IMR-90 (cell line): ENCODE measurements at regions not wholly inside any gene's neighbourhood (a gene's known extent, or its start where the extent isn't known, plus 50 kb on each side); places are given as distances from the start of the nearest gene placed in this dataset.

ENCODE experiments used
- ATAC-seq: fragments of 200-7000 bp; cut with Tn5 transposase; 2 replicates; pipeline ENCODE4 v1.9.1; 2020; ENCODE audit warnings: low read depth, mild to moderate bottlenecking, moderate library complexity
- BruUV-seq: library from RNA; stranded (reverse); fragments of 400-500 nt; replicated peaks from 2 replicates; lab custom pipeline; 2021; lab: Mats Ljungman, UMichigan
- CTCF ChIA-PET: fragments of 300-600 bp; formaldehyde crosslinking; extraction: SDS; loops from one replicate; lab custom pipeline; 2021; ENCODE audit warnings: antibody characterized with exemption; lab: Yijun Ruan, JAX
- POLR2A ChIA-PET: fragments of 300-600 bp; sonication (Branson Sonifier 250); formaldehyde crosslinking; loops from one replicate; lab custom pipeline; 2022; ENCODE audit warnings: antibody characterized with exemption; ENCODE audit not compliant: unreplicated experiment; lab: Charles Lee
- DNase-seq: peaks from one replicate; pipeline ENCODE4 v3.0.0; 2013
- H2AFZ ChIP-seq: replicated peaks from 2 replicates; pipeline ENCODE3; 2013; ENCODE audit warnings: low read length, mild to moderate bottlenecking; ENCODE audit not compliant: poor library complexity
- H2AK5ac ChIP-seq: 2 replicates; pipeline ENCODE4 v1.6.1; 2013; ENCODE audit warnings: low read depth, low read length, inconsistent platforms
- H2AK9ac ChIP-seq: replicated peaks from 2 replicates; pipeline ENCODE3; 2013; ENCODE audit warnings: mild to moderate bottlenecking, low read depth, low read length, moderate library complexity; ENCODE audit not compliant: poor library complexity
- H2BK120ac ChIP-seq: 2 replicates; pipeline ENCODE4 v1.6.1; 2013; ENCODE audit warnings: low read depth, low read length, inconsistent platforms
- H2BK15ac ChIP-seq: 3 replicates; pipeline ENCODE4 v1.6.1; 2013; ENCODE audit warnings: low read depth, low read length, inconsistent platforms
- H2BK20ac ChIP-seq: 2 replicates; pipeline ENCODE4 v1.6.1; 2013; ENCODE audit warnings: low read depth, mild to moderate bottlenecking, inconsistent platforms, low read length, moderate library complexity
- H2BK5ac ChIP-seq: 2 replicates; pipeline ENCODE4 v1.6.1; 2013; ENCODE audit warnings: mild to moderate bottlenecking, low read depth, low read length, inconsistent platforms; ENCODE audit not compliant: poor library complexity, severe bottlenecking
- H3K14ac ChIP-seq: replicated peaks from 2 replicates; pipeline ENCODE4 v1.6.1; 2013; ENCODE audit warnings: low read depth, low read length, inconsistent platforms
- H3K18ac ChIP-seq: 2 replicates; pipeline ENCODE4 v1.6.1; 2013; ENCODE audit warnings: low read depth, low read length, control low read depth
- H3K23ac ChIP-seq: 2 replicates; pipeline ENCODE4 v1.6.1; 2013; ENCODE audit warnings: low read depth, low read length, inconsistent platforms
- H3K27ac ChIP-seq: 2 replicates; pipeline ENCODE4 v1.5.1; 2013; ENCODE audit warnings: mild to moderate bottlenecking, control low read depth, low read length; ENCODE audit not compliant: insufficient read depth
- H3K27me3 ChIP-seq: 2 replicates; pipeline ENCODE4 v1.6.1; 2013; ENCODE audit warnings: low read length; ENCODE audit not compliant: control insufficient read depth, insufficient read depth
- H3K36me3 ChIP-seq: 2 replicates; pipeline ENCODE4 v1.6.1; 2013; ENCODE audit warnings: low read length, mixed read lengths; ENCODE audit not compliant: control insufficient read depth, insufficient read depth
- H3K4ac ChIP-seq: 2 replicates; pipeline ENCODE4 v1.6.1; 2013; ENCODE audit warnings: low read depth, low read length, inconsistent platforms
- H3K4me1 ChIP-seq: 2 replicates; pipeline ENCODE4 v1.6.1; 2013; ENCODE audit warnings: low read length, mixed read lengths; ENCODE audit not compliant: control insufficient read depth, insufficient read depth
- H3K4me2 ChIP-seq: 2 replicates; pipeline ENCODE4 v1.6.1; 2013; ENCODE audit warnings: low read depth, mild to moderate bottlenecking, control low read depth, low read length, moderate library complexity
- H3K4me3 ChIP-seq: 2 replicates; pipeline ENCODE4 v1.5.1; 2013; ENCODE audit warnings: low read depth, mild to moderate bottlenecking, control low read depth, low read length, moderate library complexity; ENCODE audit not compliant: insufficient read depth
- H3K56ac ChIP-seq: 2 replicates; pipeline ENCODE4 v1.6.1; 2013; ENCODE audit warnings: low read length, inconsistent platforms; ENCODE audit not compliant: insufficient read depth; ENCODE audit errors: extremely low read depth
- H3K79me1 ChIP-seq, 2 experiments: 2 replicates each; pipeline ENCODE4 v1.6.1; 2013; ENCODE audit warnings: low read length in 2 of 2, inconsistent platforms in 1 of 2, low read depth in 1 of 2
- H3K9ac ChIP-seq: 2 replicates; pipeline ENCODE4 v1.6.1; 2013; ENCODE audit warnings: low read depth, low read length, control low read depth
- H3K9me1 ChIP-seq: 2 replicates; pipeline ENCODE4 v1.6.1; 2013; ENCODE audit warnings: low read length, inconsistent platforms; ENCODE audit not compliant: insufficient read depth
- H3K9me3 ChIP-seq: 2 replicates; pipeline ENCODE4 v1.6.1; 2013; ENCODE audit warnings: low read length; ENCODE audit not compliant: control insufficient read depth, insufficient read depth
- H4K20me1 ChIP-seq: 2 replicates; pipeline ENCODE4 v1.6.1; 2013; ENCODE audit warnings: low read length, inconsistent platforms; ENCODE audit not compliant: insufficient read depth
- H4K5ac ChIP-seq: 2 replicates; pipeline ENCODE4 v1.6.1; 2013; ENCODE audit warnings: mild to moderate bottlenecking, low read depth, low read length, control low read depth
- H4K8ac ChIP-seq, 2 experiments: 2 replicates each; pipeline ENCODE4 v1.6.1; 2013; ENCODE audit warnings: low read depth in 2 of 2, low read length in 2 of 2, control low read depth in 1 of 2, inconsistent platforms in 1 of 2
- H4K91ac ChIP-seq: 2 replicates; pipeline ENCODE4 v1.6.1; 2013; ENCODE audit warnings: low read depth, low read length, inconsistent platforms; ENCODE audit not compliant: insufficient read depth
- BHLHE40 ChIP-seq: fragments of 150-350 bp; IDR thresholded peaks from 2 replicates; pipeline ENCODE4 v1.6.1; 2016; ENCODE audit warnings: mild to moderate bottlenecking, low read depth, low read length
- CEBPB ChIP-seq: IDR thresholded peaks from 2 replicates; pipeline ENCODE4 v1.6.1; 2012; ENCODE audit warnings: low read depth, low read length, improper control_type of control experiment
- CHD1 ChIP-seq: IDR thresholded peaks from 2 replicates; pipeline ENCODE4 v1.6.1; 2012; ENCODE audit warnings: low read depth, low read length, improper control_type of control experiment
- ELK1 ChIP-seq: fragments of 150-350 bp; IDR thresholded peaks from 2 replicates; pipeline ENCODE4 v1.6.1; 2016; ENCODE audit warnings: low read depth, mild to moderate bottlenecking, low read length, moderate library complexity, borderline replicate concordance
- FOS ChIP-seq: fragments of 150-350 bp; IDR thresholded peaks from 2 replicates; pipeline ENCODE4 v1.6.1; 2016; ENCODE audit warnings: low read depth, low read length
- MAFK ChIP-seq: IDR thresholded peaks from 2 replicates; pipeline ENCODE4 v1.6.1; 2012; ENCODE audit warnings: low read depth, low read length, improper control_type of control experiment
- MAZ ChIP-seq: IDR thresholded peaks from 2 replicates; pipeline ENCODE4 v1.6.1; 2012; ENCODE audit warnings: low read depth, mild to moderate bottlenecking, low read length, improper control_type of control experiment, moderate library complexity, borderline replicate concordance
- MXI1 ChIP-seq: IDR thresholded peaks from 2 replicates; pipeline ENCODE4 v1.6.1; 2012; ENCODE audit warnings: low read depth, mild to moderate bottlenecking, low read length, moderate library complexity, borderline replicate concordance
- NFE2L2 ChIP-seq: fragments of 150-350 bp; IDR thresholded peaks from 2 replicates; pipeline ENCODE4 v1.6.1; 2016; ENCODE audit warnings: low read depth, mild to moderate bottlenecking, low read length
- POLR2A ChIP-seq: IDR thresholded peaks from 2 replicates; pipeline ENCODE4 v1.6.1; 2012; ENCODE audit warnings: mild to moderate bottlenecking, low read depth, low read length
- RAD21 ChIP-seq: IDR thresholded peaks from 2 replicates; pipeline ENCODE4 v1.6.1; 2012; ENCODE audit warnings: low read length, improper control_type of control experiment
- RCOR1 ChIP-seq: IDR thresholded peaks from 2 replicates; pipeline ENCODE4 v1.6.1; 2012; ENCODE audit warnings: mild to moderate bottlenecking, low read length, improper control_type of control experiment; ENCODE audit not compliant: insufficient replicate concordance
- RFX5 ChIP-seq: IDR thresholded peaks from 2 replicates; pipeline ENCODE4 v1.8.0; 2012; ENCODE audit warnings: low read depth, mild to moderate bottlenecking, low read length, moderate library complexity
- SMC3 ChIP-seq: fragments of 150-350 bp; IDR thresholded peaks from 2 replicates; pipeline ENCODE4 v1.6.1; 2016; ENCODE audit warnings: low read depth, mild to moderate bottlenecking, antibody characterized with exemption, low read length, moderate library complexity
- USF2 ChIP-seq: fragments of 150-350 bp; IDR thresholded peaks from 2 replicates; pipeline ENCODE4 v1.6.1; 2017; ENCODE audit warnings: mild to moderate bottlenecking, antibody characterized with exemption, low read length, low read depth
- dilution Hi-C: fragments of 300-500 bp; cut with HindIII; formaldehyde crosslinking; loops from one replicate; pipeline ENCODE4 v1.14.3; 2018; ENCODE audit warnings: low sequenced_read_pairs; ENCODE audit not compliant: unreplicated experiment
- in situ Hi-C: fragments of 300-500 bp; cut with MboI; formaldehyde crosslinking; loops from 3 replicates; pipeline ENCODE4 v1.14.3; 2019; ENCODE audit warnings: low sequenced_read_pairs, inconsistent platforms, mixed read lengths
- intact Hi-C: fragments of 100-400 bp; cut with micrococcal nuclease; formaldehyde crosslinking; loops from 2 replicates; pipeline ENCODE4 v1.10.0; 2022
- TF ChIP-seq, protein P1 (sequence below): conservative IDR thresholded peaks from 2 replicates; pipeline ENCODE4 v1.5.1; 2012; ENCODE audit warnings: mild to moderate bottlenecking, low read depth, low read length, improper control_type of control experiment

DNA sequence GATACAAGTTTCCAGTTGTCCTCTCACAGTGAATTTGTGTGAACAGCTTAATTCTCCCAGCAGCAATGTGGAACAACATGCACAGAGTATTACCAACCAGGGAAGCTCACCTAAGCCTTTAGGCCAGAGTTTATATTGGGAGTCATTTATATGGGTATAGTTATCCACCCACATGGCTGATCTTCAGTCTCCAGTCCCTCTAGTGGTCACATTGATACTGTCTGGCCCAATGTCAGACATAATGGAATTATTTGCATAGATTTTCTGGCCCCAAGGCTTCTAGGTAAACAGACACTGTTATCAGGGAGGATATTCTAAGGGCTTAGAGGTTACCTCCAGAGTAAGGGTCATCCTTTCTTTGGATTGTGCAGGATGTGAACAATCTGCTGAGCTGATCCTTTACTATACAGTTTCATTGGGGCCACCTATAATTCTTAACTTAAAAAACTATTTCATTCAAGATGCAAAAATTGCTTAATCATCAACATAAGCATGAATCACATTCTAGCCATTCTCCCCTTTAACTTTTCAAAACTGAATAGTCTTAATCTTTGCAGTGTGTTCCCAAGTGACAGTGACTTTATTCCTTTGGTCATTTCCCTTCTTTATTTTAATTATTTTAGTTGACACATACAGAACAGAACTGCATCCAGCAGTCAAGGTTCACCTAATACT lies 210.9 kb downstream of the LTN1 start:
- no peak for TF ChIP-seq POLR2A
- TF ChIP-seq, protein P1, sequence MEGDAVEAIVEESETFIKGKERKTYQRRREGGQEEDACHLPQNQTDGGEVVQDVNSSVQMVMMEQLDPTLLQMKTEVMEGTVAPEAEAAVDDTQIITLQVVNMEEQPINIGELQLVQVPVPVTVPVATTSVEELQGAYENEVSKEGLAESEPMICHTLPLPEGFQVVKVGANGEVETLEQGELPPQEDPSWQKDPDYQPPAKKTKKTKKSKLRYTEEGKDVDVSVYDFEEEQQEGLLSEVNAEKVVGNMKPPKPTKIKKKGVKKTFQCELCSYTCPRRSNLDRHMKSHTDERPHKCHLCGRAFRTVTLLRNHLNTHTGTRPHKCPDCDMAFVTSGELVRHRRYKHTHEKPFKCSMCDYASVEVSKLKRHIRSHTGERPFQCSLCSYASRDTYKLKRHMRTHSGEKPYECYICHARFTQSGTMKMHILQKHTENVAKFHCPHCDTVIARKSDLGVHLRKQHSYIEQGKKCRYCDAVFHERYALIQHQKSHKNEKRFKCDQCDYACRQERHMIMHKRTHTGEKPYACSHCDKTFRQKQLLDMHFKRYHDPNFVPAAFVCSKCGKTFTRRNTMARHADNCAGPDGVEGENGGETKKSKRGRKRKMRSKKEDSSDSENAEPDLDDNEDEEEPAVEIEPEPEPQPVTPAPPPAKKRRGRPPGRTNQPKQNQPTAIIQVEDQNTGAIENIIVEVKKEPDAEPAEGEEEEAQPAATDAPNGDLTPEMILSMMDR: peak; percentile 51
- no peak for TF ChIP-seq CHD1
- peak; percentile 79 for TF ChIP-seq MAFK
- TF ChIP-seq USF2: no peak
- TF ChIP-seq NFE2L2: no peak
- peak; percentile 49 for TF ChIP-seq RAD21
- no peak for TF ChIP-seq MAZ
- TF ChIP-seq RCOR1: no peak
- TF ChIP-seq ELK1: no peak
- TF ChIP-seq CEBPB: peak; percentile 65
- no peak for TF ChIP-seq MXI1
- TF ChIP-seq FOS: no peak
- peak; percentile 31; the same call in 1 of the 2 replicates for TF ChIP-seq SMC3
- TF ChIP-seq BHLHE40: no peak
- no peak for TF ChIP-seq RFX5
- Histone ChIP-seq H2AK9ac (no peak overlapping the region), H4K5ac (peak overlapping the region; percentile 5; the same call in 1 of the 2 replicates), H2AFZ (no peak overlapping the region), H3K18ac (peak overlapping the region; percentile 13; the same call in 1 of the 2 replicates), H3K79me1 (no peaks in the 10 kb centered on the region), H3K56ac (no peak overlapping the region), H2BK20ac (peak overlapping the region; percentile 41; the same call in 1 of the 2 replicates), H3K23ac (no peak overlapping the region), H2BK120ac (peak overlapping the region; percentile 23; the same call in 1 of the 2 replicates), H2BK5ac (no peak overlapping the region), H3K4me2 (no peak overlapping the region), H3K36me3 (no peaks in the 10 kb centered on the region), H3K9ac (no peak overlapping the region), H3K4ac (no peak overlapping the region), H3K14ac (no peak overlapping the region), H3K4me1 (no peaks in the 10 kb centered on the region; the same call in 1 of the 2 replicates), H3K9me3 (no peaks in the 10 kb centered on the region; the same call in 1 of the 2 replicates), H4K8ac (no peak overlapping the region), H2AK5ac (no peak overlapping the region), H4K91ac (no peak overlapping the region), H2BK15ac (no peak overlapping the region; the same call in 2 of the 3 replicates), H4K20me1 (no peaks in the 10 kb centered on the region), H3K4me3 (no peak overlapping the region), H3K27me3 (no peaks in the 10 kb centered on the region), H3K9me1 (no peaks in the 10 kb centered on the region), H3K27ac (no peak overlapping the region)
- dilution Hi-C loops: no loop called here
- in situ Hi-C loops: no loop called here
- no TSS peak for BruUV-seq
- ATAC-seq (peak; percentile 73), DNase-seq (peak; percentile 51)
- ChIA-PET CTCF (interaction anchor here (0.8 to 1.0 kb wide), 3 partner anchors 11 to 442 kb away, joined by 3 to 6 read pairs (median 3); no protein-coding TSS in a partner anchor), POLR2A (no interaction called here)
- intact Hi-C loops: no loop called here
